NCI-H2196 (cell line): ENCODE measurements at regions not wholly inside any gene's neighbourhood (a gene's known extent, or its start where the extent isn't known, plus 50 kb on each side); places are given as distances from the start of the nearest gene placed in this dataset.

Source experiments
- DNase-seq: peaks from one replicate; lab custom pipeline; 2025; ENCODE audit not compliant: unreplicated experiment; lab: John Stamatoyannopoulos, UW

GRCh38 chr14:25108291-25108690 lies 58.3 kb upstream of the STXBP6 start:
- DNase-seq: no peak

GRCh38 chr14:25103820-25104219 lies 53.9 kb upstream of the STXBP6 start:
- DNase-seq: no peak

GRCh38 chr14:25103271-25103670 lies 53.3 kb upstream of the STXBP6 start:
- DNase-seq: no peak

GRCh38 chr14:25102788-25103187 lies 52.8 kb upstream of the STXBP6 start:
- DNase-seq: no peak

- no peak for DNase-seq
Measured at GRCh38 chr14:25101276-25101675, 51.3 kb upstream of the STXBP6 start.
